Skeletal muscle tissue (tissue), 3 donors: ENCODE measurements at regions not wholly inside any gene's neighbourhood (a gene's known extent, or its start where the extent isn't known, plus 50 kb on each side); places are given as distances from the start of the nearest gene placed in this dataset.

Experiments used
- H3K27ac ChIP-seq: one replicate; pipeline ENCODE4 v1.7.0; 2013; ENCODE audit warnings: mild to moderate bottlenecking, low read depth, low read length, inconsistent platforms
- H3K27me3 ChIP-seq, 3 donors: one replicate each; pipeline ENCODE4 v1.7.0; 2013; ENCODE audit warnings: low read length in 3 of 3; ENCODE audit not compliant: control insufficient read depth in 3 of 3, insufficient read depth in 3 of 3
- H3K36me3 ChIP-seq, 3 donors: one replicate each; pipeline ENCODE4 v1.7.0; 2013; ENCODE audit warnings: low read length in 3 of 3; ENCODE audit not compliant: control insufficient read depth in 3 of 3, insufficient read depth in 3 of 3
- H3K4me1 ChIP-seq, 3 donors: one replicate each; pipeline ENCODE4 v1.7.0; 2013; ENCODE audit warnings: low read length in 3 of 3, mild to moderate bottlenecking in 3 of 3; ENCODE audit not compliant: control insufficient read depth in 3 of 3, insufficient read depth in 3 of 3
- H3K4me3 ChIP-seq, 3 donors: one replicate each; pipeline ENCODE4 v1.7.0; 2013; ENCODE audit warnings: low read length in 3 of 3
- H3K9ac ChIP-seq, 3 donors: one replicate each; pipeline ENCODE4 v1.7.0; 2013; ENCODE audit warnings: low read length in 3 of 3, mild to moderate bottlenecking in 3 of 3, moderate library complexity in 2 of 3, low read depth in 1 of 3
- H3K9me3 ChIP-seq, 3 donors: one replicate each; pipeline ENCODE4 v1.7.0; 2013; ENCODE audit warnings: low read length in 3 of 3; ENCODE audit not compliant: control insufficient read depth in 3 of 3
- donor health status: Osteomylitis.

- Histone ChIP-seq H3K9ac (no peak overlapping the region), H3K27me3 (peaks cover 0 to 6% (median 0%) of the 10 kb centered on the region in 3 donors), H3K4me1 (no peaks in the 10 kb centered on the region), H3K27ac (no peak overlapping the region), H3K36me3 (no peaks in the 10 kb centered on the region), H3K4me3 (no peak overlapping the region), H3K9me3 (peaks cover 0 to 11% (median 3%) of the 10 kb centered on the region in 3 donors)
These were observed 1224.7 kb downstream of the BRD1 start for GRCh38 chr22:48602805-48603518.

DNA sequence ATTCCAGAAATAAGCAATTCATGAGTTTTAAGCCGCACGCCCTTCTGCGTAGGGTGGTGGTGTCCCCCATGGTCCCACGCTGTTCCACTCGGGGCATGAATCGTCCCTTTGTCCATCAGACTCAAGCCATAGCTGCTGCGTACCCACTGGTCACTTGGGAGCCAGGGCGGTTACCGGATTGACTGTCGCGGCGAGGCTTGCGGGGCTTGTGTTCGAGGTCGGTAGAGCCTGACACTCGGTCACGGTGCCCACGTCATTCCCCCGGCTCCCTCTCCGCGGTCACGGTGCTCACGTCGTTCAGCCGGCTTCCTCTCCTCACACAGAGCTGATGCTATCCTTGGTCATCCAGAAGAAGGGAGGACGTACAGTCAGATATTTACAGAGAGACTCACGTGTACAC, 1227.0 kb downstream of the BRD1 start:
- no peak overlapping the region for H3K9ac ChIP-seq
- no peak overlapping the region for H3K27ac ChIP-seq
- H3K4me3 ChIP-seq: no peak overlapping the region
- no peaks in the 10 kb centered on the region for H3K36me3 ChIP-seq
- H3K4me1 ChIP-seq: no peaks in the 10 kb centered on the region
- H3K27me3 ChIP-seq: peaks cover 0 to 8% (median 5%) of the 10 kb centered on the region in 3 donors
- H3K9me3 ChIP-seq: peaks cover 0 to 11% (median 3%) of the 10 kb centered on the region in 3 donors

- H3K9ac ChIP-seq: no peak overlapping the region
- H3K4me1 ChIP-seq: no peaks in the 10 kb centered on the region
- no peak overlapping the region for H3K27ac ChIP-seq
- no peak overlapping the region for H3K4me3 ChIP-seq
- peaks cover 0 to 13% (median 8%) of the 10 kb centered on the region in 3 donors for H3K27me3 ChIP-seq
- H3K9me3 ChIP-seq: peaks cover 0 to 11% (median 3%) of the 10 kb centered on the region in 3 donors
- no peaks in the 10 kb centered on the region for H3K36me3 ChIP-seq
These were observed 1227.5 kb downstream of the BRD1 start for GRCh38 chr22:48600171-48600570.

DNA sequence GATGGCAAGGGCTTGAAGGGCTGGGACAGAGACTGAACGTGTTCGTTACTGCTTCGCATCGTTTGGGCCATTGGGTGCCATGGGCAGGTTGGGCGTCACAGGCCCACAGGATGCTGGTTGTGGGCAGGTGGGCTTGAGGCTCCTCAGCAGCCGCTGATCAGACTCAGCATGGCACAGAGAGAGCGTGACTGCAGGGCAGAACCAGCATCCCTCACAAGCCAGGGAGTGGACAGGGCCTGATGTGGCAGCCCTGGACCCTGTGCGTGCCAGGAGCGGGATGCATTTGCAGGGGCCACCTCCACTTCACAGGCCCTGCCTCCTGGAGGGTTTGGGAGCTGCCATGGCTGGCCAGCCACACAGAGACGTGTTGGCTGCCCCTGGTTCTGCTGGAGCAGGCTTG, 1228.3 kb downstream of the BRD1 start:
- peaks cover 0 to 16% (median 14%) of the 10 kb centered on the region in 3 donors for H3K27me3 ChIP-seq
- no peaks in the 10 kb centered on the region for H3K36me3 ChIP-seq
- H3K27ac ChIP-seq: no peak overlapping the region
- H3K9ac ChIP-seq: no peak overlapping the region
- H3K9me3 ChIP-seq: peaks cover 0 to 11% (median 3%) of the 10 kb centered on the region in 3 donors
- H3K4me1 ChIP-seq: no peaks in the 10 kb centered on the region
- H3K4me3 ChIP-seq: no peak overlapping the region

- no peaks in the 10 kb centered on the region for H3K36me3 ChIP-seq
- H3K9me3 ChIP-seq: peaks cover 0 to 11% (median 3%) of the 10 kb centered on the region in 3 donors
- H3K9ac ChIP-seq: no peak overlapping the region
- peaks cover 0 to 22% (median 14%) of the 10 kb centered on the region in 3 donors for H3K27me3 ChIP-seq
- no peak overlapping the region for H3K27ac ChIP-seq
- no peak overlapping the region for H3K4me3 ChIP-seq
- no peaks in the 10 kb centered on the region for H3K4me1 ChIP-seq
These were observed 1231.4 kb downstream of the BRD1 start for GRCh38 chr22:48596111-48596850.

DNA sequence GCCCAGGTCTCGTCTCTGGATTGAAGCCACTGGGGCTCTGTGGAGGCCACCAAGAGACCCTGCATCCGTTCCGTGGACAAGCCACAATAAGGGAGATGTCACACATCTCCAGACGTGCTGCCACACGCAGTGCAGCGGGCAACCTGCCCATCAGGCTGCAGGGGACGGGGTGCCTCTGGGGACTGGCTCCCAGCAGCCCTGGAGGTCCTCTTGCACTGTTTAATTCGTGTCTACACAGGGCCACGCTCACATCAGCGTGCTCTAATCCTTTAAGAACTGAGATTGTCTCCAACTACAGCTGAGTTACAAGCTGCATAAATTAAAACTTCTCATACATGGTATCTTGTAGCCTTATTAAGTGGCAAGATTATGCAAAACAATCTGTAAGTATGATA, 1232.2 kb downstream of the BRD1 start:
- Histone ChIP-seq H3K9ac (no peak overlapping the region), H3K27me3 (peaks cover 0 to 24% (median 14%) of the 10 kb centered on the region in 3 donors), H3K4me1 (no peaks in the 10 kb centered on the region), H3K4me3 (no peak overlapping the region), H3K36me3 (no peaks in the 10 kb centered on the region), H3K27ac (no peak overlapping the region), H3K9me3 (peaks cover 0 to 10% (median 3%) of the 10 kb centered on the region in 3 donors)

GRCh38 chr22:48594757-48595510, 1232.7 kb downstream of the BRD1 start:
- no peaks in the 10 kb centered on the region for H3K36me3 ChIP-seq
- no peak overlapping the region for H3K9ac ChIP-seq
- peaks cover 0 to 25% (median 14%) of the 10 kb centered on the region in 3 donors for H3K27me3 ChIP-seq
- H3K9me3 ChIP-seq: peaks cover 0 to 10% (median 3%) of the 10 kb centered on the region in 3 donors
- no peaks in the 10 kb centered on the region for H3K4me1 ChIP-seq
- no peak overlapping the region for H3K4me3 ChIP-seq
- H3K27ac ChIP-seq: no peak overlapping the region

GRCh38 chr22:48594016-48594756, 1233.5 kb downstream of the BRD1 start:
- no peaks in the 10 kb centered on the region for H3K4me1 ChIP-seq
- H3K27me3 ChIP-seq: peaks cover 0 to 30% (median 14%) of the 10 kb centered on the region in 3 donors
- H3K27ac ChIP-seq: no peak overlapping the region

DNA sequence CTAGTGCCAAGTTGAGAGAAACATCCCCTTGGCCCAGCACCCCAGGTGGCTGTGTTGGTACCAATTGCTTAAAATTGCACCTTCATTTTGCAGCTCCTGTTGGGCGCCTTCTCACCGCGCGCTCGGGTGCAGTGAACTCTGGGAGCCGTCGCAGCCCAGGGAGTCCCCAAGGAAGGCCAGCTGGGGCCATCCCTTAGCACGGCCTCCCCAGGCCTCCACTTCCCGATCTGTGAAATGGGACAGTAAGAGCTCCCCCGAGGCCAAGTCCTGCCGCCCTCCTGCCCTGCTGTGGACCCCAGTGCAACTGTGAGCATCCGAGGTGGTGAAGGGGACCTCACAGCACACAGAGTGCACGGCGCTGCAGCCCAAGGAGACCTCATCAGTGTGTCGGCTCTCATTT, 1234.1 kb downstream of the BRD1 start:
- H3K4me3 ChIP-seq: no peak overlapping the region
- no peaks in the 10 kb centered on the region for H3K4me1 ChIP-seq
- H3K27ac ChIP-seq: no peak overlapping the region
- no peak overlapping the region for H3K9ac ChIP-seq
- no peaks in the 10 kb centered on the region for H3K36me3 ChIP-seq
- H3K9me3 ChIP-seq: peaks cover 0 to 6% (median 0%) of the 10 kb centered on the region in 3 donors
- H3K27me3 ChIP-seq: peaks cover 0 to 31% (median 15%) of the 10 kb centered on the region in 3 donors

More at GRCh38 chr22:48594016-48594756, 1233.5 kb downstream of the BRD1 start:
- H3K36me3 ChIP-seq: no peaks in the 10 kb centered on the region
- H3K4me3 ChIP-seq: no peak overlapping the region
- no peak overlapping the region for H3K9ac ChIP-seq
- H3K9me3 ChIP-seq: peaks cover 0 to 7% (median 3%) of the 10 kb centered on the region in 3 donors
